H1 (cell line): ENCODE measurements at regions not wholly inside any gene's neighbourhood (a gene's known extent, or its start where the extent isn't known, plus 50 kb on each side); places are given as distances from the start of the nearest gene placed in this dataset.

ENCODE experiments used
- CTCF ChIP-seq, 3 experiments: IDR thresholded peaks; 1 replicate in 2 of 3; 2 replicates in 1 of 3; pipeline versions ENCODE4 v1.5.1 to v1.6.1; 2011; ENCODE audit warnings: low read length in 3 of 3, mild to moderate bottlenecking in 3 of 3, inconsistent platforms in 2 of 3, low read depth in 1 of 3, moderate library complexity in 1 of 3; ENCODE audit not compliant: insufficient read depth in 1 of 3; ENCODE audit errors: control extremely low read depth in 1 of 3
- EP300 ChIP-seq, 2 experiments: IDR thresholded peaks; 1 replicate in 1 of 2; 2 replicates in 1 of 2; pipeline ENCODE4 v1.6.1; 2011 to 2012; ENCODE audit warnings: low read depth in 2 of 2, low read length in 2 of 2, mild to moderate bottlenecking in 2 of 2, borderline replicate concordance in 1 of 2, inconsistent platforms in 1 of 2, moderate library complexity in 1 of 2
- EZH2 ChIP-seq: fragments of 200-600 bp; sonication (generic); IDR thresholded peaks from 2 replicates; pipeline ENCODE4 v1.7.1; 2012; ENCODE audit warnings: low read depth, mild to moderate bottlenecking, moderate library complexity, low read length, inconsistent platforms; ENCODE audit not compliant: severe bottlenecking
- GABPA ChIP-seq: IDR thresholded peaks from 2 replicates; pipeline ENCODE4 v1.6.1; 2011; ENCODE audit warnings: mild to moderate bottlenecking, low read length, moderate library complexity, borderline replicate concordance; ENCODE audit not compliant: insufficient read depth
- HDAC6 ChIP-seq: IDR thresholded peaks from one replicate; pipeline ENCODE4 v1.7.1; 2012; ENCODE audit warnings: low read depth, mild to moderate bottlenecking, inconsistent platforms, low read length, moderate library complexity
- JUN ChIP-seq: IDR thresholded peaks from 2 replicates; pipeline ENCODE4 v1.6.1; 2011; ENCODE audit warnings: low read depth, mild to moderate bottlenecking, improper control_type of control experiment, low read length
- KDM5A ChIP-seq: fragments of 200-600 bp; IDR thresholded peaks from 2 replicates; pipeline ENCODE4 v1.7.1; 2012; ENCODE audit warnings: mild to moderate bottlenecking, low read length, inconsistent platforms, mixed read lengths
- MAFK ChIP-seq: IDR thresholded peaks from 2 replicates; pipeline ENCODE4 v1.6.1; 2012; ENCODE audit warnings: low read depth, mild to moderate bottlenecking, improper control_type of control experiment, low read length
- POLR2A ChIP-seq, 2 experiments: IDR thresholded peaks; 1 replicate in 1 of 2; 2 replicates in 1 of 2; pipeline ENCODE4 v1.6.1; 2011; ENCODE audit warnings: low read depth in 2 of 2, low read length in 2 of 2, mild to moderate bottlenecking in 2 of 2; ENCODE audit errors: control extremely low read depth in 1 of 2
- POLR2AphosphoS5 ChIP-seq: IDR thresholded peaks from 2 replicates; pipeline ENCODE4 v1.6.1; 2011; ENCODE audit warnings: low read depth, low read length
- RFX5 ChIP-seq: IDR thresholded peaks from 2 replicates; pipeline ENCODE4 v1.6.1; 2011; ENCODE audit warnings: low read depth, low read length, improper control_type of control experiment, borderline replicate concordance
- TEAD4 ChIP-seq: IDR thresholded peaks from 2 replicates; pipeline ENCODE4 v1.6.1; 2012; ENCODE audit warnings: low read depth, low read length, inconsistent platforms, mixed read lengths
- USF2 ChIP-seq: IDR thresholded peaks from 2 replicates; pipeline ENCODE4 v1.6.1; 2011; ENCODE audit warnings: low read length, improper control_type of control experiment

- TF ChIP-seq POLR2A (IDR thresholded peaks at IDR 0.05; ENCODE audit: control extremely low read depth in 1 of 2, low read depth in 2 of 2, low read length in 2 of 2) (no peak), USF2 (no peak), MAFK (no peak), CTCF (IDR thresholded peaks at IDR 0.05; ENCODE audit: control extremely low read depth in 1 of 3, insufficient read depth in 1 of 3, low read depth in 1 of 3, low read length in 3 of 3) (no peak), HDAC6 (no peak), RFX5 (no peak), EP300 (IDR thresholded peaks at IDR 0.05; ENCODE audit: borderline replicate concordance in 1 of 2, low read depth in 2 of 2, low read length in 2 of 2) (no peak), GABPA (no peak), POLR2AphosphoS5 (no peak), TEAD4 (no peak), EZH2 (no peak), JUN (no peak), KDM5A (no peak)
Measured at GRCh38 chr7:80054356-80054755, 80.3 kb upstream of the GNAI1 start.
